Kidney (tissue), 13 donors: ENCODE measurements at regions not wholly inside any gene's neighbourhood (a gene's known extent, or its start where the extent isn't known, plus 50 kb on each side); places are given as distances from the start of the nearest gene placed in this dataset.
"Not testable (repeated sequence)": the region's sequence is repeated elsewhere in the genome, so short reads cannot be mapped to it uniquely, and the experiment has no call there.

Experiments used
- DNase-seq, 5 donors: peaks; one replicate each; pipeline ENCODE4 v3.0.0-alpha.2; 2013 to 2020
- FAIRE-seq: peaks from 2 replicates; lab custom pipeline; 2012; peaks lifted over from hg19 to GRCh38; lab: Jason Lieb, UNC
- H3K27ac ChIP-seq, 2 donors: one replicate each; pipeline ENCODE4 v1.7.0; 2013; ENCODE audit warnings: low read depth in 2 of 2, low read length in 2 of 2, inconsistent platforms in 1 of 2
- H3K27me3 ChIP-seq: one replicate; pipeline ENCODE4 v1.7.1; 2013; ENCODE audit warnings: low read length, inconsistent platforms; ENCODE audit not compliant: control insufficient read depth, insufficient read depth
- H3K36me3 ChIP-seq, 3 donors: one replicate each; pipeline versions ENCODE4 v1.7.0 to v1.7.1; 2013; ENCODE audit warnings: low read length in 3 of 3, control low read depth in 1 of 3, inconsistent platforms in 1 of 3; ENCODE audit not compliant: insufficient read depth in 3 of 3, control insufficient read depth in 2 of 3
- H3K4me1 ChIP-seq, 3 donors: one replicate each; pipeline versions ENCODE4 v1.7.0 to v1.7.1; 2013; ENCODE audit warnings: low read length in 3 of 3, inconsistent platforms in 1 of 3, low read depth in 1 of 3; ENCODE audit not compliant: control insufficient read depth in 2 of 3, insufficient read depth in 2 of 3
- H3K4me3 ChIP-seq, 3 donors: one replicate each; pipeline versions ENCODE4 v1.7.0 to v1.8.1; 2013; ENCODE audit warnings: low read length in 3 of 3, control low read depth in 1 of 3, inconsistent platforms in 1 of 3
- H3K9ac ChIP-seq, 3 donors: one replicate each; pipeline versions ENCODE4 v1.7.0 to v1.7.1; 2013; ENCODE audit warnings: low read length in 3 of 3, control low read depth in 1 of 3, inconsistent platforms in 1 of 3
- H3K9me3 ChIP-seq, 3 donors: one replicate each; pipeline versions ENCODE4 v1.7.0 to v1.7.1; 2013; ENCODE audit warnings: low read length in 3 of 3, control low read depth in 1 of 3, inconsistent platforms in 1 of 3; ENCODE audit not compliant: control insufficient read depth in 2 of 3, insufficient read depth in 1 of 3
- CTCF ChIP-seq: IDR thresholded peaks from 3 replicates; pipeline ENCODE4 v1.5.1; 2012; ENCODE audit warnings: mild to moderate bottlenecking, moderate library complexity, borderline replicate concordance; ENCODE audit not compliant: insufficient read depth; ENCODE audit errors: extremely low read depth
- intact Hi-C: fragments of 100-400 bp; cut with DNase I; formaldehyde crosslinking; loops from one replicate; pipeline ENCODE4 v1.11.1; 2022
- donor health status: control.
- donor health status: control.
- donor health status: control.
- donor health status: control.
- donor health status: control.
- donor health status: DM: yes; HTN: yes; CAD: no.
- donor health status: Normal renal cell carcinoma (clear cell type).

GRCh38 chr6:92263864-92264263 is 1155.5 kb downstream of the EPHA7 start:
- H3K9me3 ChIP-seq: no peaks in the 10 kb centered on the region
- no peak overlapping the region for H3K4me3 ChIP-seq
- H3K4me1 ChIP-seq: no peaks in the 10 kb centered on the region
- H3K36me3 ChIP-seq: no peaks in the 10 kb centered on the region
- H3K27ac ChIP-seq: no peak overlapping the region
- DNase-seq: no peak
- intact Hi-C loops: no loop called here
- FAIRE-seq: no peak
- no peak overlapping the region for H3K9ac ChIP-seq
- H3K27me3 ChIP-seq: no peaks in the 10 kb centered on the region
- TF ChIP-seq CTCF: no peak

GRCh38 chr6:92259171-92259570 is 1160.2 kb downstream of the EPHA7 start:
- Histone ChIP-seq H3K4me3 (no peak overlapping the region), H3K27ac (no peak overlapping the region), H3K4me1 (peaks cover 0 to 2% (median 0%) of the 10 kb centered on the region in 3 donors), H3K9ac (no peak overlapping the region), H3K27me3 (no peaks in the 10 kb centered on the region), H3K36me3 (no peaks in the 10 kb centered on the region), H3K9me3 (no peaks in the 10 kb centered on the region)
- intact Hi-C loops: no loop called here
- DNase-seq: no peak
- FAIRE-seq: no peak
- TF ChIP-seq CTCF: no peak

GRCh38 chr6:92243315-92243714 is 1176.0 kb downstream of the EPHA7 start:
- H3K9me3 ChIP-seq: no peaks in the 10 kb centered on the region
- no peak overlapping the region for H3K27ac ChIP-seq
- no peak for TF ChIP-seq CTCF
- H3K4me1 ChIP-seq: no peaks in the 10 kb centered on the region
- DNase-seq (no peak), FAIRE-seq (no peak)
- H3K9ac ChIP-seq: no peak overlapping the region
- intact Hi-C loops: no loop called here
- no peak overlapping the region for H3K4me3 ChIP-seq
- H3K27me3 ChIP-seq: no peaks in the 10 kb centered on the region
- no peaks in the 10 kb centered on the region for H3K36me3 ChIP-seq

- intact Hi-C loops: no loop called here
- DNase-seq (peak in 2 of 5 donors; percentile 19 to 50), FAIRE-seq (no peak)
- H3K4me3 ChIP-seq: no peak overlapping the region
- H3K27me3 ChIP-seq: no peaks in the 10 kb centered on the region
- H3K4me1 ChIP-seq: no peaks in the 10 kb centered on the region
- H3K9me3 ChIP-seq: no peaks in the 10 kb centered on the region
- no peak for TF ChIP-seq CTCF
- H3K36me3 ChIP-seq: no peaks in the 10 kb centered on the region
- H3K9ac ChIP-seq: no peak overlapping the region
- H3K27ac ChIP-seq: no peak overlapping the region
These were observed 1188.1 kb downstream of the EPHA7 start for GRCh38 chr6:92231171-92231701.

GRCh38 chr6:92219987-92220386 is 1199.4 kb downstream of the EPHA7 start:
- FAIRE-seq, H3K27me3 ChIP-seq, DNase-seq, H3K27ac ChIP-seq, H3K9me3 ChIP-seq, H3K36me3 ChIP-seq, H3K4me1 ChIP-seq, H3K9ac ChIP-seq, intact Hi-C loops, H3K4me3 ChIP-seq: not testable (repeated sequence)
